ENCODE measurements at regions not wholly inside any gene's neighbourhood (a gene's known extent, or its start where the extent isn't known, plus 50 kb on each side); places are given as distances from the start of the nearest gene placed in this dataset.

DNA sequence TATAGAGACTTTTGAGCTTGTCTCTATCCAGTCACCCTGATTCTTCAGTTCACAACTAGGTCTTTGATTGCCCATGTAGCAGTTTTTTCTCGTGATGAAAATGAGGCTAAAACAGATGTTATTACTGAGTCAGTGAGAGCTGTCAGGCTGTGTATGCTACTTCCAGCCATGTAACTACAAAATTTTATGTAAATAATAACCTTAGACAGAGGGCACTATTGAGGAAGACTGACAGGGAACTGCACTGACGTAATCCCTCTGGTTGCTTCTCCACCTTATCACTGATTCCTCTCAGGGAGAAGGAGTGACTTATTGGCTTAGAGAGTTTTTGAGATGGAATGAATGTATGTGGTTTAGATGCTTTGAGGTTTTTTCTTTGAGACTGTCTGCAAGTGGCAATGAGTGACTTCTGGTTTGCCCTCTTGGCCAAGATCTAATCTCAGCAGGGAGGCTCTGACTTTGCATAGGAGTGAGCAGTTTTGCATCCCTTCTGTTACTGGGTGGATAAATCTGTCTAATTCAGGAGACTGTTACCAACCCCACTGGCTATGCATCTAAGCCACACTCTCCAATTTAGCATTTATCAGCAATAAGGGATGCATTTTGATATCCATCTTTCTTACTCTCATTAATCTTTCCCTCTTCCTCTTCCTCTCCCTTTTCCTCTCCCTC lies 555.2 kb upstream of the FANCL start:
- no peak overlapping the region for H3K27ac ChIP-seq (ENCODE audit: low read depth, low read length)
- TF ChIP-seq CTCF (conservative IDR thresholded peaks at IDR 0.05): no peak
- H3K27ac Mint-ChIP-seq: no peak overlapping the region

DNA sequence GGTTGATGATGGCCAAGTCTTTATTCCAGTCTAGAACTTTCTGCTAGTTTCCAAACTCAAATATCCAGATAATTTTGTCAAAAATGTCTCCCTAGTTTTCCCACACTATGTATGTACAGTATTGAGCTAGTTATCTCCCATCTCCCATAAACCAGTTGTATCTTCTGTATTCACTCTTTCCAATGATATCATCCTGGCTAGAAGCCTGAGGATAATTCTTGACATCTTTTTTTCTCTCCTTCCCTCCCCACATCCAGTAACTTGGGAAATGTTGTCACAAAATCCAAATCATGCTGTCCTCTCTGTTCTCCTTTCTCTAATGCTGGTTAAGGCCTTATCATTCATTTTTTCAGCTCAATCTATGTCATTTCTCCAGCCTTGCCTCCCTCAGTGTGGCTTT lies 553.8 kb upstream of the FANCL start:
- peaks cover 1% of the 10 kb centered on the region for H3K36me3 Mint-ChIP-seq (ENCODE audit: low read depth)
- H3K27me3 Mint-ChIP-seq (ENCODE audit: insufficient read depth): no peaks in the 10 kb centered on the region
- DNase-seq: no peak
- no peak overlapping the region for H3K9ac ChIP-seq (ENCODE audit: extremely low read depth, low read length, poor library complexity, severe bottlenecking)
- no peaks in the 10 kb centered on the region for H3K36me3 ChIP-seq (ENCODE audit: control insufficient read depth, insufficient read depth, low read length)
- no peak for TF ChIP-seq CTCF (conservative IDR thresholded peaks at IDR 0.05)
- no peaks in the 10 kb centered on the region for H3K9me3 Mint-ChIP-seq
- H3K27me3 ChIP-seq (ENCODE audit: control insufficient read depth, insufficient read depth, low read length, poor library complexity, severe bottlenecking): no peaks in the 10 kb centered on the region
- no peak overlapping the region for H3K4me3 ChIP-seq (ENCODE audit: low read length)
- no peaks in the 10 kb centered on the region for H3K9me3 ChIP-seq (ENCODE audit: control insufficient read depth, low read length)
- no peaks in the 10 kb centered on the region for H3K4me1 ChIP-seq (ENCODE audit: control insufficient read depth, insufficient read depth, low read length)
- no peak overlapping the region for H3K27ac ChIP-seq (ENCODE audit: low read depth, low read length)
- no peak overlapping the region for H3K27ac Mint-ChIP-seq
- no peak overlapping the region for H3K4me3 Mint-ChIP-seq
- no peaks in the 10 kb centered on the region for H3K4me1 Mint-ChIP-seq

More for the DNA sequence above, 555.2 kb upstream of the FANCL start:
- Histone ChIP-seq H3K27me3 (ENCODE audit: control insufficient read depth, insufficient read depth, low read length, poor library complexity, severe bottlenecking) (no peaks in the 10 kb centered on the region), H3K9me3 (ENCODE audit: control insufficient read depth, low read length) (no peaks in the 10 kb centered on the region), H3K4me1 (ENCODE audit: control insufficient read depth, insufficient read depth, low read length) (no peaks in the 10 kb centered on the region), H3K4me3 (ENCODE audit: low read length) (no peak overlapping the region), H3K9ac (ENCODE audit: extremely low read depth, low read length, poor library complexity, severe bottlenecking) (no peak overlapping the region), H3K36me3 (ENCODE audit: control insufficient read depth, insufficient read depth, low read length) (no peaks in the 10 kb centered on the region)
- H3K27me3 Mint-ChIP-seq (ENCODE audit: insufficient read depth): no peaks in the 10 kb centered on the region
- no peak overlapping the region for H3K4me3 Mint-ChIP-seq
- no peak for DNase-seq
- peaks cover 1% of the 10 kb centered on the region for H3K36me3 Mint-ChIP-seq (ENCODE audit: low read depth)
- H3K9me3 Mint-ChIP-seq: no peaks in the 10 kb centered on the region
- WGBS, 2 experiments (ENCODE audit: insufficient coverage in 1 of 2, insufficient read length in 1 of 2): 80 to 100% methylated on average over 1 to 2 of the region's 2 CpGs
- no peaks in the 10 kb centered on the region for H3K4me1 Mint-ChIP-seq

DNA sequence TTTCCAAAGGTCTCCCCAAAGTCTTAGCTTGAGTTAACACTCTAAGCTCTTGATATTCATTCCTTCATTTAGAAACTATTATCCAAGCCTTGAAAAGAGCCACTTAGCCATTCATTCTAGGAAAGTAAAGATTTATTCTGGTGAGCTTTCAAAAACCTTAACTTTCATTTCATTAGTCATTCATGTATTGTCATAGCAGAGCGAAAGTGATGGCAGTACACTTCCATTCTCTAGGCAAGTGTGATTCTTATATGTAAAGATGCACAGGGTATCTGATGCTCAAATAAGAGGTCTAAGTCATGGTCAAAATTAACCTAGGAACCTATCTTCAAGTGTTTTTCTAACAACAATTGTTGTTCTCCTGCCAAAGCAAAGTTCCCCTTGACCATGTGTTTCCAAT lies 553.0 kb upstream of the FANCL start:
- H3K9me3 Mint-ChIP-seq: no peaks in the 10 kb centered on the region
- 100% methylated on average over 1 of the region's 1 CpG; no CpG with 5 or more reads in 1 of the 2 experiments for WGBS, 2 experiments (ENCODE audit: insufficient coverage in 1 of 2, insufficient read length in 1 of 2)
- no peaks in the 10 kb centered on the region for H3K4me1 ChIP-seq (ENCODE audit: control insufficient read depth, insufficient read depth, low read length)
- DNase-seq: no peak
- H3K4me1 Mint-ChIP-seq: no peaks in the 10 kb centered on the region
- peaks cover 1% of the 10 kb centered on the region for H3K36me3 Mint-ChIP-seq (ENCODE audit: low read depth)
- no peak overlapping the region for H3K27ac Mint-ChIP-seq
- no peaks in the 10 kb centered on the region for H3K36me3 ChIP-seq (ENCODE audit: control insufficient read depth, insufficient read depth, low read length)
- no peak overlapping the region for H3K27ac ChIP-seq (ENCODE audit: low read depth, low read length)
- no peak overlapping the region for H3K9ac ChIP-seq (ENCODE audit: extremely low read depth, low read length, poor library complexity, severe bottlenecking)
- no peak overlapping the region for H3K4me3 Mint-ChIP-seq
- H3K4me3 ChIP-seq (ENCODE audit: low read length): no peak overlapping the region
- H3K27me3 ChIP-seq (ENCODE audit: control insufficient read depth, insufficient read depth, low read length, poor library complexity, severe bottlenecking): no peaks in the 10 kb centered on the region
- no peaks in the 10 kb centered on the region for H3K9me3 ChIP-seq (ENCODE audit: control insufficient read depth, low read length)
- TF ChIP-seq CTCF (conservative IDR thresholded peaks at IDR 0.05): no peak
- H3K27me3 Mint-ChIP-seq (ENCODE audit: insufficient read depth): no peaks in the 10 kb centered on the region

Measured in endodermal cell (in vitro differentiated cells).